Endothelial cell of umbilical vein (primary cell): ENCODE measurements at regions not wholly inside any gene's neighbourhood (a gene's known extent, or its start where the extent isn't known, plus 50 kb on each side); places are given as distances from the start of the nearest gene placed in this dataset.

Experiments
- BruUV-seq: library from RNA; stranded (reverse); fragments of 400-500 nt; replicated peaks from 2 replicates; lab custom pipeline; 2021; lab: Mats Ljungman, UMichigan
- CTCF ChIA-PET: fragments of 300-600, 350-600 bp; sonication (Branson Sonifier 250); formaldehyde crosslinking; loops from one replicate; lab custom pipeline; 2021; ENCODE audit warnings: antibody characterized with exemption, inconsistent platforms; lab: Charles Lee
- POLR2A ChIA-PET: fragments of 300-600, 350-600 bp; sonication (Branson Sonifier 250); formaldehyde crosslinking; loops from one replicate; lab custom pipeline; 2021; ENCODE audit warnings: antibody characterized with exemption, inconsistent platforms; lab: Charles Lee
- DNase-seq: peaks from one replicate; pipeline ENCODE4 v3.0.0-alpha.2; 2011; ENCODE audit warnings: low read depth, low spot score
- FAIRE-seq: peaks from 2 replicates; lab custom pipeline; 2011; peaks lifted over from hg19 to GRCh38; lab: Jason Lieb, UNC
- H2AFZ ChIP-seq: 2 replicates; pipeline ENCODE4 v1.6.0; 2012; ENCODE audit warnings: low read depth, low read length, control low read depth, inconsistent platforms
- H3K27ac ChIP-seq: 2 replicates; pipeline ENCODE4 v1.5.1; 2011; ENCODE audit warnings: low read depth, mild to moderate bottlenecking, control low read depth, low read length, moderate library complexity; ENCODE audit not compliant: insufficient read depth
- H3K27me3 ChIP-seq, 2 experiments: 2 replicates each; pipeline versions ENCODE4 v1.6.0 to v1.6.1; 2011; ENCODE audit warnings: low read length in 2 of 2, mixed read lengths in 1 of 2; ENCODE audit not compliant: control insufficient read depth in 2 of 2, insufficient read depth in 2 of 2
- H3K36me3 ChIP-seq, 2 experiments: 2 replicates in 1 of 2; 3 replicates in 1 of 2; pipeline ENCODE4 v1.5.1; 2011; ENCODE audit warnings: low read length in 2 of 2, mild to moderate bottlenecking in 1 of 2, moderate library complexity in 1 of 2; ENCODE audit not compliant: control insufficient read depth in 2 of 2, insufficient read depth in 2 of 2; ENCODE audit errors: extremely low read depth in 1 of 2
- H3K4me1 ChIP-seq: 3 replicates; pipeline ENCODE4 v1.5.1; 2011; ENCODE audit warnings: mild to moderate bottlenecking, low read length; ENCODE audit not compliant: control insufficient read depth, insufficient read depth; ENCODE audit errors: extremely low read depth
- H3K4me2 ChIP-seq: 2 replicates; pipeline ENCODE4 v1.6.1; 2011; ENCODE audit warnings: low read length, control low read depth, mixed read lengths; ENCODE audit not compliant: insufficient read depth
- H3K4me3 ChIP-seq, 3 experiments: fragments of 200-600 bp in 1 of 3; sonication (generic), shearing (Covaris generic) in 1 of 3; replicated peaks in 1 of 3; 2 replicates each; pipeline ENCODE4 v1.5.1; 2011 to 2016; ENCODE audit warnings: control low read depth in 3 of 3, low read length in 3 of 3, mild to moderate bottlenecking in 2 of 3, inconsistent platforms in 1 of 3, low read depth in 1 of 3, moderate library complexity in 1 of 3; ENCODE audit not compliant: insufficient read depth in 1 of 3
- H3K79me2 ChIP-seq: 2 replicates; pipeline ENCODE4 v1.6.0; 2012; ENCODE audit warnings: low read length, inconsistent platforms; ENCODE audit not compliant: control insufficient read depth, insufficient read depth
- H3K9ac ChIP-seq: replicated peaks from 2 replicates; pipeline ENCODE3; 2011; ENCODE audit warnings: low read length, control low read depth; ENCODE audit not compliant: insufficient read depth; ENCODE audit errors: extremely low read depth
- H3K9me1 ChIP-seq: replicated peaks from 3 replicates; pipeline ENCODE4 v1.6.0; 2011; ENCODE audit warnings: mild to moderate bottlenecking, low read length; ENCODE audit not compliant: control insufficient read depth, insufficient read depth; ENCODE audit errors: extremely low read depth
- H3K9me3 ChIP-seq: replicated peaks from 2 replicates; pipeline ENCODE4 v1.5.1; 2012; ENCODE audit warnings: low read length, inconsistent platforms; ENCODE audit not compliant: control insufficient read depth, insufficient read depth
- H4K20me1 ChIP-seq: replicated peaks from 2 replicates; pipeline ENCODE3; 2011; ENCODE audit warnings: mild to moderate bottlenecking, low read length; ENCODE audit not compliant: control insufficient read depth, insufficient read depth; ENCODE audit errors: extremely low read depth
- EZH2 ChIP-seq: IDR thresholded peaks from 2 replicates; pipeline ENCODE4 v1.6.1; 2012; ENCODE audit warnings: borderline replicate concordance, low read depth, mild to moderate bottlenecking, moderate library complexity, low read length, inconsistent platforms; ENCODE audit not compliant: severe bottlenecking
- FOS ChIP-seq: IDR thresholded peaks from 2 replicates; pipeline ENCODE4 v1.6.1; 2011; ENCODE audit warnings: mild to moderate bottlenecking, low read length, moderate library complexity, borderline replicate concordance; ENCODE audit not compliant: insufficient read depth
- GATA2 ChIP-seq: IDR thresholded peaks from 2 replicates; pipeline ENCODE4 v1.7.0; 2011; ENCODE audit warnings: low read depth, mild to moderate bottlenecking, moderate library complexity, mixed read lengths, low read length; ENCODE audit not compliant: insufficient read length, insufficient read depth
- JUN ChIP-seq: IDR thresholded peaks from 2 replicates; pipeline ENCODE4 v1.6.1; 2011; ENCODE audit warnings: borderline replicate concordance, low read depth; ENCODE audit not compliant: insufficient read length, insufficient read depth
- MYC ChIP-seq: IDR thresholded peaks from one replicate; pipeline ENCODE4 v1.6.1; 2011; ENCODE audit warnings: mild to moderate bottlenecking, low read depth, low read length
- POLR2A ChIP-seq: IDR thresholded peaks from 2 replicates; pipeline ENCODE4 v1.6.1; 2012; ENCODE audit warnings: low read depth, mild to moderate bottlenecking, control low read depth, low read length
- POLR2AphosphoS5 ChIP-seq: IDR thresholded peaks from 2 replicates; pipeline ENCODE4 v1.6.1; 2012; ENCODE audit warnings: low read depth, mild to moderate bottlenecking, control low read depth, low read length, moderate library complexity; ENCODE audit not compliant: insufficient read depth
- dilution Hi-C: fragments of 300-500 bp; cut with MboI; formaldehyde crosslinking; loops from one replicate; pipeline ENCODE4 v1.15.0; 2019; ENCODE audit warnings: low sequenced_read_pairs; ENCODE audit not compliant: extremely low pct_ligation_motif_present
- intact Hi-C: fragments of 100-400 bp; cut with micrococcal nuclease; formaldehyde crosslinking; loops from one replicate; pipeline ENCODE4 v1.10.0; 2022
- TF ChIP-seq, protein P1 (sequence below): IDR thresholded peaks from 2 replicates; pipeline ENCODE4 v1.6.1; 2011; ENCODE audit not compliant: insufficient read depth, insufficient read length
- TF ChIP-seq, protein P2 (sequence below), 2 donors: IDR thresholded peaks; 1 replicate in 1 of 2; 2 replicates in 1 of 2; pipeline ENCODE4 v1.5.1; 2011; ENCODE audit warnings: low read length in 2 of 2, mild to moderate bottlenecking in 2 of 2, moderate library complexity in 2 of 2, control low read depth in 1 of 2, inconsistent platforms in 1 of 2, low read depth in 1 of 2; ENCODE audit not compliant: insufficient read depth in 1 of 2; ENCODE audit errors: extremely low read depth in 1 of 2

DNA sequence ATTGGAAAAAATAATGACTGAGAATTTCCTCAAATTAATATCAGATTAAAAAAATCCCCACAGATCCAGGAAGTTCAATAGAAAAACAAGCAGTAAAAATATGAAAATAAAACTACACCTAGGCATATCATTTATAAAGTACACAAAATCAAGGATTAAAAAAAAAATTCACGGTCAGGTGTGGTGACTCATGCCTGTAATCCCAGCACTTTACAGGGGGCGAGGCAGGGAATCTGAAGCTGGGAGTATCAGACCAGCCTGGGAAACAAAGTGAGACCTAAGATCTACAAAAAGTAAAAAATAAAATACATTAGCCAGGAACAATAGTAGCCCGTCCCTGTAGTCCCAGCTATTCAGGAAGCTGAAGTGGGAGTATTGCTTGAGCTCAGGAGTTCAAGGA is 778.3 kb upstream of the ALCAM start:
- DNase-seq (no peak), FAIRE-seq (no peak)
- Histone ChIP-seq H3K79me2 (no peaks in the 10 kb centered on the region), H3K4me1 (no peaks in the 10 kb centered on the region), H3K9me3 (no peaks in the 10 kb centered on the region), H3K36me3 (no peaks in the 10 kb centered on the region), H3K9me1 (no peaks in the 10 kb centered on the region), H3K4me3 (no peak overlapping the region), H3K27me3 (no peaks in the 10 kb centered on the region), H3K4me2 (no peak overlapping the region), H4K20me1 (no peaks in the 10 kb centered on the region), H3K27ac (no peak overlapping the region), H3K9ac (no peak overlapping the region), H2AFZ (no peak overlapping the region)
- TF ChIP-seq JUN = no peak
- TF ChIP-seq POLR2A = no peak
- no peak for TF ChIP-seq POLR2AphosphoS5
- TF ChIP-seq, protein P1, sequence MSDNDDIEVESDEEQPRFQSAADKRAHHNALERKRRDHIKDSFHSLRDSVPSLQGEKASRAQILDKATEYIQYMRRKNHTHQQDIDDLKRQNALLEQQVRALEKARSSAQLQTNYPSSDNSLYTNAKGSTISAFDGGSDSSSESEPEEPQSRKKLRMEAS = no peak
- no peak for TF ChIP-seq GATA2
- no peak for TF ChIP-seq FOS
- TF ChIP-seq EZH2 = no peak
- no peak for TF ChIP-seq MYC
- TF ChIP-seq, protein P2, sequence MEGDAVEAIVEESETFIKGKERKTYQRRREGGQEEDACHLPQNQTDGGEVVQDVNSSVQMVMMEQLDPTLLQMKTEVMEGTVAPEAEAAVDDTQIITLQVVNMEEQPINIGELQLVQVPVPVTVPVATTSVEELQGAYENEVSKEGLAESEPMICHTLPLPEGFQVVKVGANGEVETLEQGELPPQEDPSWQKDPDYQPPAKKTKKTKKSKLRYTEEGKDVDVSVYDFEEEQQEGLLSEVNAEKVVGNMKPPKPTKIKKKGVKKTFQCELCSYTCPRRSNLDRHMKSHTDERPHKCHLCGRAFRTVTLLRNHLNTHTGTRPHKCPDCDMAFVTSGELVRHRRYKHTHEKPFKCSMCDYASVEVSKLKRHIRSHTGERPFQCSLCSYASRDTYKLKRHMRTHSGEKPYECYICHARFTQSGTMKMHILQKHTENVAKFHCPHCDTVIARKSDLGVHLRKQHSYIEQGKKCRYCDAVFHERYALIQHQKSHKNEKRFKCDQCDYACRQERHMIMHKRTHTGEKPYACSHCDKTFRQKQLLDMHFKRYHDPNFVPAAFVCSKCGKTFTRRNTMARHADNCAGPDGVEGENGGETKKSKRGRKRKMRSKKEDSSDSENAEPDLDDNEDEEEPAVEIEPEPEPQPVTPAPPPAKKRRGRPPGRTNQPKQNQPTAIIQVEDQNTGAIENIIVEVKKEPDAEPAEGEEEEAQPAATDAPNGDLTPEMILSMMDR (IDR thresholded peaks at IDR 0.05; ENCODE audit: extremely low read depth in 1 of 2, insufficient read depth in 1 of 2, low read depth in 1 of 2, low read length in 2 of 2) = no peak
- CTCF ChIA-PET = no interaction called here
- POLR2A ChIA-PET = no interaction called here
- intact Hi-C loops = no loop called here
- dilution Hi-C loops = no loop called here
- no TSS peak for BruUV-seq
